MM.1S (cell line): ENCODE measurements at regions not wholly inside any gene's neighbourhood (a gene's known extent, or its start where the extent isn't known, plus 50 kb on each side); places are given as distances from the start of the nearest gene placed in this dataset.

ENCODE experiments used
- DNase-seq: peaks from one replicate; pipeline ENCODE4 v3.0.0-alpha.2; 2015
- H2AFZ ChIP-seq: fragments of 300-600 bp; sonication (generic); 2 replicates; pipeline ENCODE4 v1.6.0; 2016; ENCODE audit warnings: antibody characterized with exemption, low read length
- H3F3A ChIP-seq: fragments of 300-600 bp; sonication (generic); 2 replicates; pipeline ENCODE4 v1.6.1; 2016; ENCODE audit warnings: mild to moderate bottlenecking, antibody characterized with exemption, low read length, moderate library complexity, mixed read lengths; ENCODE audit not compliant: insufficient read depth
- H3K27ac ChIP-seq: fragments of 300-600 bp; sonication (generic); 2 replicates; pipeline ENCODE4 v1.5.1; 2016; ENCODE audit warnings: mild to moderate bottlenecking, low read length
- H3K27me3 ChIP-seq: fragments of 300-600 bp; sonication (generic); replicated peaks from 2 replicates; pipeline ENCODE4 v1.6.0; 2016; ENCODE audit warnings: low read length; ENCODE audit not compliant: insufficient read depth
- H3K36me3 ChIP-seq: fragments of 300-600 bp; sonication (generic); replicated peaks from 2 replicates; pipeline ENCODE4 v1.6.1; 2016; ENCODE audit warnings: mild to moderate bottlenecking, low read length, mixed read lengths; ENCODE audit not compliant: insufficient read depth
- H3K4me1 ChIP-seq: fragments of 300-600 bp; sonication (generic); 2 replicates; pipeline ENCODE4 v1.6.1; 2016; ENCODE audit warnings: low read length, mixed read lengths
- H3K4me2 ChIP-seq: fragments of 300-600 bp; sonication (generic); 2 replicates; pipeline ENCODE4 v1.6.0; 2016; ENCODE audit warnings: low read depth, low read length
- H3K4me3 ChIP-seq: fragments of 300-600 bp; sonication (generic); 2 replicates; pipeline ENCODE4 v1.5.1; 2016; ENCODE audit warnings: low read length, mixed read lengths
- H3K79me2 ChIP-seq: fragments of 300-600 bp; sonication (generic); 2 replicates; pipeline ENCODE4 v1.6.1; 2016; ENCODE audit warnings: mixed run types, low read length, mixed read lengths
- H3K9ac ChIP-seq: fragments of 300-600 bp; sonication (generic); 2 replicates; pipeline ENCODE4 v1.6.1; 2016; ENCODE audit warnings: low read length, mixed read lengths
- H3K9me2 ChIP-seq: fragments of 300-600 bp; sonication (generic); replicated peaks from 2 replicates; pipeline ENCODE4 v1.6.1; 2016; ENCODE audit warnings: mild to moderate bottlenecking, low read length, mixed read lengths; ENCODE audit not compliant: insufficient read depth
- H3K9me3 ChIP-seq: fragments of 300-600 bp; sonication (generic); replicated peaks from 2 replicates; pipeline ENCODE4 v1.6.1; 2016; ENCODE audit warnings: mild to moderate bottlenecking, low read length, mixed read lengths; ENCODE audit not compliant: insufficient read depth
- H4K20me1 ChIP-seq: fragments of 300-600 bp; sonication (generic); 2 replicates; pipeline ENCODE4 v1.6.1; 2016; ENCODE audit warnings: mild to moderate bottlenecking, low read length, moderate library complexity, mixed read lengths; ENCODE audit not compliant: insufficient read depth
- EZH2 ChIP-seq: fragments of 300-600 bp; sonication (generic); optimal IDR thresholded peaks from 2 replicates; pipeline ENCODE3; 2017; ENCODE audit warnings: low read depth, mild to moderate bottlenecking, antibody characterized with exemption, low read length, mixed read lengths
- EZH2phosphoT487 ChIP-seq: fragments of 300-600 bp; sonication (generic); IDR thresholded peaks from 2 replicates; pipeline ENCODE4 v1.6.1; 2018; ENCODE audit warnings: antibody characterized with exemption, low read length
- TF ChIP-seq, protein P1 (sequence below): fragments of 300-600 bp; sonication (generic); IDR thresholded peaks from 2 replicates; pipeline ENCODE4 v1.5.1; 2016; ENCODE audit warnings: antibody characterized with exemption, low read length, mixed read lengths

DNA sequence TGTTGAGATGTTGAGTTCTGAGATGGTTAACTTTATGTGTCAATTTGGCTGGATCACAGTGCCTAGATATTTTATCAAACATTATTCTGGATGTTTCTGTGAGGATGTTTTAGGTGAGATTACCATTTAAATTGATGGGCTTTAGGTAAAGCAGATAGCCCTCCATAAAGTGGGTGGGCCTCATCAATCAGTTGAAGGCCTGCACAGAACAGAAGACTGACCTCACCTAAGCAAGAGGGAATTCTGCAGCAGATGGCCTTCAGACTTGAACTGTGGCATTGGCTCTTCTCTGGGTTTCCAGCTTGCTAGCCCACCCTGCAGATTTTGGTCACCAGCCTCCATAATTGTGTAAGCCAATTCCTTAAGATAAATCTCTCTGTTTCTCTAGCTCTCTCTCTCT, 260.4 kb upstream of the VEPH1 start:
- TF ChIP-seq EZH2phosphoT487, result no peak
- no peak for TF ChIP-seq EZH2
- TF ChIP-seq, protein P1, sequence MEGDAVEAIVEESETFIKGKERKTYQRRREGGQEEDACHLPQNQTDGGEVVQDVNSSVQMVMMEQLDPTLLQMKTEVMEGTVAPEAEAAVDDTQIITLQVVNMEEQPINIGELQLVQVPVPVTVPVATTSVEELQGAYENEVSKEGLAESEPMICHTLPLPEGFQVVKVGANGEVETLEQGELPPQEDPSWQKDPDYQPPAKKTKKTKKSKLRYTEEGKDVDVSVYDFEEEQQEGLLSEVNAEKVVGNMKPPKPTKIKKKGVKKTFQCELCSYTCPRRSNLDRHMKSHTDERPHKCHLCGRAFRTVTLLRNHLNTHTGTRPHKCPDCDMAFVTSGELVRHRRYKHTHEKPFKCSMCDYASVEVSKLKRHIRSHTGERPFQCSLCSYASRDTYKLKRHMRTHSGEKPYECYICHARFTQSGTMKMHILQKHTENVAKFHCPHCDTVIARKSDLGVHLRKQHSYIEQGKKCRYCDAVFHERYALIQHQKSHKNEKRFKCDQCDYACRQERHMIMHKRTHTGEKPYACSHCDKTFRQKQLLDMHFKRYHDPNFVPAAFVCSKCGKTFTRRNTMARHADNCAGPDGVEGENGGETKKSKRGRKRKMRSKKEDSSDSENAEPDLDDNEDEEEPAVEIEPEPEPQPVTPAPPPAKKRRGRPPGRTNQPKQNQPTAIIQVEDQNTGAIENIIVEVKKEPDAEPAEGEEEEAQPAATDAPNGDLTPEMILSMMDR, result no peak
- H3K36me3 ChIP-seq, result no peaks in the 10 kb centered on the region
- H3F3A ChIP-seq, result no peaks in the 10 kb centered on the region
- no peaks in the 10 kb centered on the region for H3K27me3 ChIP-seq
- H3K9me2 ChIP-seq, result no peaks in the 10 kb centered on the region
- no peak for DNase-seq
- no peak overlapping the region for H2AFZ ChIP-seq
- H4K20me1 ChIP-seq, result no peaks in the 10 kb centered on the region
- no peak overlapping the region for H3K27ac ChIP-seq
- H3K4me3 ChIP-seq, result no peak overlapping the region
- H3K4me1 ChIP-seq, result no peaks in the 10 kb centered on the region
- no peak overlapping the region for H3K9ac ChIP-seq
- no peak overlapping the region for H3K4me2 ChIP-seq
- no peaks in the 10 kb centered on the region for H3K79me2 ChIP-seq
- H3K9me3 ChIP-seq, result no peaks in the 10 kb centered on the region

DNA sequence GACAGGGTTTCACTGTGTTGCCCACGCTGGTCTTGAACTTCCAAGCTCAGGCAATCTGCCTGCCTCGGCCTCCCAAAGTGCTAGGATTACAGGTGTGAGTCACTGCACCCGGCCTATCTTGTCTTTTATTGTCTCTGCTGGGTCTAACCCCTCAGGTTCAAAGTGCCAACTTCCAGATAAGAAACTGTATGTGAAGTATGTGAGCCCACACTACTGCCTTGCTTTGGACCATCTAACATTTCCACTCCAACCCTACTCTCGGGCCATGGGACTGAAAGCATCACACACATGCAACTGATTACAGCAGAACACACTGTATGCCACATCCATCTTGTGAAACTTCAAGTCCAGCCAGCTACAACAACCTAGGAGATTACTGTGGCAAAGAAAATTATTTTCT, 256.1 kb upstream of the VEPH1 start:
- DNase-seq, result no peak
- H4K20me1 ChIP-seq, result no peaks in the 10 kb centered on the region
- no peak overlapping the region for H3K4me2 ChIP-seq
- no peaks in the 10 kb centered on the region for H3K4me1 ChIP-seq
- H3K27me3 ChIP-seq, result no peaks in the 10 kb centered on the region
- no peak overlapping the region for H3K4me3 ChIP-seq
- no peak overlapping the region for H2AFZ ChIP-seq
- no peaks in the 10 kb centered on the region for H3K36me3 ChIP-seq
- TF ChIP-seq EZH2, result no peak
- H3K9me2 ChIP-seq, result no peaks in the 10 kb centered on the region
- no peak overlapping the region for H3K9ac ChIP-seq
- H3K79me2 ChIP-seq, result no peaks in the 10 kb centered on the region
- H3K9me3 ChIP-seq, result no peaks in the 10 kb centered on the region
- H3F3A ChIP-seq, result no peaks in the 10 kb centered on the region
- H3K27ac ChIP-seq, result no peak overlapping the region

DNA sequence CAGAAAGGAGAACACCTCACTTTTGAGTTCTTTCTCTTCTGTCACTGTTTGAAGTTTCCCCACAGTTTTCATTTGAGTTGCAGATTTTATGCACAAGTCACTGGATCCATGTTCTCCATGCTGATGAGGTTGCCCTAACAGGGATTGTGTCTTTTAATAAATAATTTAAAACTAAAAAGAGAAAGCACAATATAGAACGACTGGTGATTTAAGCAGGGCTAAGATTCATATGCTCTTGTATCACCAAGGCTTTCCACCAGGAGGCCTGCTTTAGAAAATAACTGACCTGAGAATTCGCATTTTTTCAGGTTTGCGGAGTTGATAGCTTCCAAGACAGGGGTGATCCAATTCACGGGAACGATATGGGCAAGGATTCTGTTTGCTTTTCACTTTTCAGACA, 252.0 kb upstream of the VEPH1 start:
- Histone ChIP-seq H3K4me3 (no peak overlapping the region), H3F3A (no peaks in the 10 kb centered on the region), H2AFZ (no peak overlapping the region)

DNA sequence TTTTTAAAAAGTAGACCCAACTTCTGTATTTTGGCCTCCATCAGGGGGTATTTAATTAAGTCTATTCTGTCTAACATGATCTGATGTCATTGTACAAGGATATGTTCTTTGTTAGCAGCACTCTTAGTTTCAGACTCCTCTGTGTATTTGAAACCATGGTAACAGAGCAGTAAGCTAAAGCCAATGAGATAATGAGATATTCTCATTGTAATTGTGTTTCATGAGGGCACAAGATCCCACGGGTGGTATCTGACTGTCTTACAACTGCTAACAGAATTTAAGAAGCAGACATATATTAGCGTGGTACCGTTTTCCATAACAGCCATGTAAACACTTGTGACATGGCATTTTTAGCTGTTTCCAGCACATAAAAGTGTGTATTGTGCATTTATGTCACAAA, 251.2 kb upstream of the VEPH1 start:
- Histone ChIP-seq H4K20me1 (no peaks in the 10 kb centered on the region), H3K9me3 (no peaks in the 10 kb centered on the region), H3K9ac (no peak overlapping the region), H2AFZ (no peak overlapping the region), H3K79me2 (no peaks in the 10 kb centered on the region), H3F3A (no peaks in the 10 kb centered on the region), H3K9me2 (no peaks in the 10 kb centered on the region), H3K4me2 (no peak overlapping the region), H3K36me3 (no peaks in the 10 kb centered on the region), H3K4me3 (no peak overlapping the region), H3K27me3 (no peaks in the 10 kb centered on the region), H3K27ac (no peak overlapping the region), H3K4me1 (no peaks in the 10 kb centered on the region)
- no peak for DNase-seq
- TF ChIP-seq, protein P1, result no peak
- TF ChIP-seq EZH2phosphoT487 (no peak), EZH2 (no peak)

More for the DNA sequence above, 252.0 kb upstream of the VEPH1 start:
- Histone ChIP-seq H3K36me3 (no peaks in the 10 kb centered on the region), H3K4me2 (no peak overlapping the region), H3K9me3 (no peaks in the 10 kb centered on the region), H3K27me3 (no peaks in the 10 kb centered on the region), H4K20me1 (no peaks in the 10 kb centered on the region), H3K4me1 (no peaks in the 10 kb centered on the region), H3K9me2 (no peaks in the 10 kb centered on the region), H3K27ac (no peak overlapping the region), H3K79me2 (no peaks in the 10 kb centered on the region), H3K9ac (no peak overlapping the region)
- no peak for DNase-seq
- TF ChIP-seq EZH2phosphoT487 (no peak), EZH2 (no peak)
- TF ChIP-seq, protein P1, result no peak
